ENCODE measurements at regions not wholly inside any gene's neighbourhood (a gene's known extent, or its start where the extent isn't known, plus 50 kb on each side); places are given as distances from the start of the nearest gene placed in this dataset.

DNA sequence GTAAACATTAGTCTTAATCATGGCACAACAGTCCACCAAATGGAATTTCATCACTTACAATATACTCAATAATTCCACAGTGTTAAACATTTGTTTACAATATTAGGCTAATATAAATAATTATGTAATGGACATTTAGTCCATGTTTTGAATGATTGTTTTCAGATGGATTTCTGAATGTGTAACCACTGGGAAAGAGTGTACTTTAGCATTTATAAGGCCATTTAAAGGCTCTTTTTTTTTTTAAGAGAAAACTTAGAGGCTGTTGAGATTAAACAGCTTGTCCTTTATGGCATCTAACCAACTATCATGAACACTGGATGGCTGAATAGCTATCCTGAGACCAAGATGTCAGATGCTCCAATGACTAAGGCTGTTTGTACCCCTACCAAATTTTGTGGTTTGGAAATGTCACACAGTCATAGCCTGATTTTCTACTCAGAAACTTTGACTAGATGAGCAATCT, 248.3 kb upstream of the GLI3 start:
- intact Hi-C loops (cut with DNase I, micrococcal nuclease) = no loop called here
- DNase-seq = no peak
- ATAC-seq = no peak

DNA sequence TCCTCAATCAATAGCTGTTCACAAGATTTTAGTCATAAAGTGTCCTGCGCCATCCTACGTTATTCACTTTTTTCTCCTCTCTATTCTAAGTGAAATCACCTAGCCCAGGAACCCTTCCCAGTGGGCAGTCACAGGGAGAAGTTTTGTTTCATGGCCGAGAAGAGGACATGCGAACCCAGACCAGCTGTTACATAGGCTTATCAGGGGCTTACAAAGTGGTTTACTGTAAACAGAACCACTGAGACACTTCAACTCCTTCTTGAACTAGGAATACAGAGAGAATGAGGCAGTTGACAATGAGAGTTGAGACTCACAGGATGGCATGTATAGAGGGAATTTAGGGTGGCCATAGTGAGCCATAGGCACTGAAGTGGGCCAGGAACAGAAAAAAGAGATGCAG, 246.9 kb upstream of the GLI3 start:
- intact Hi-C loops (cut with DNase I, micrococcal nuclease) = no loop called here
- ATAC-seq = no peak

DNA sequence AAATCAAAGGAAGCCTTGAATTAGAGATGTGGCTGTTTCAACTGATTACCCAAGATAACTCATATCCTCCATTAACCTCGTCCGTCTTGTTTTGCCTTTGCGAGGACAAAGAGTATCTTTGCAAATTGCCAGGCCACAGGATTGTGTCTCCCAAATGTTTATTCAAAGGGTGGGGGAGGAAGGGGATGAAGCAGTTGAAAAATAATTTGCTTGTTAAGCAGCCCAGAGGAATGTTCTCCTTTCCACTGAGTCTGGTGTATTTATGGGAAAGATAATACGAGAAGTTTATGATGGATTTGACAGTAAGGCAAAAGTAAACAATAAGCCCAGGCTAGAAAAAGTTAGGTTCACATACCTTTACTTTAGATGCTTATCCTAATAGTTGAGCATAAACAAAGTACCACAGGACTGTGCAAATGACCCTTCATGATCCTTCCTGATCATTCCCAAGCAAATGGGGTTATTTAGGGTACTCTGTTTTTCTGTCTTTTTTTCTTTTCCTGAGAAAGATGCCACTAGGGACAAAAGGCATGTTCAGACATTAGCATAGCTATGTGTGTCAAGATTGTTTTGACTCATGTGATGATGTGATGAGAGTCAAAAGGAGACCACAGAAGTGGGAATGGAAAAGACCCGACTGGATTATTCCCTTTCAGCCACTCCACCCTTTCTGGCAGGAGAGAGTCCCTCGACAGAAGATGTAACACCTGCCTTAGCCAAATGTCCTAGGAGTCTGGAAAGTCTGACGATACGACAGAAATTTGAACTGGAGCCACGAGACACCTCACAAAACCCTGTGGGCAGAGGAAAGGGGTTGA, 243.0 kb upstream of the GLI3 start:
- ATAC-seq = no peak
- DNase-seq = no peak
- intact Hi-C loops (cut with DNase I, micrococcal nuclease) = no loop called here

More for the DNA sequence above, 246.9 kb upstream of the GLI3 start:
- DNase-seq = no peak

DNA sequence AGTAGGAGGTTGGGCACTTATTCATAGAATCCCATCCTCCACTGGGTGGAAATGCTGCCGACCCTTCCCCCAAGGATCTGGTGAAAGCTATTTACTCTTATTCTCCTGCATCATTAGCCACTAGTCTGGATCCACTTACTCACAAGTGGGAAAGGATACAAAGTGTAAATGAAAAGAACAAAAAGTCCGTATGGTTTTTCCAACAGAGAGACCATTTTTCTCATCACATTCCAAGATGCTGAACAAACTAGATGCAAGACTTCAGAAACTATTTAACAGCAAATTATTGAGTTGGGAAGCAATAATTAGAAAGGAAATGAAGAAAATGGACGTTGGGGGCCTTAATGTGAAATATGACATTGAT, 242.4 kb upstream of the GLI3 start:
- ATAC-seq = no peak
- no peak for DNase-seq
- intact Hi-C loops (cut with DNase I, micrococcal nuclease) = no loop called here

DNA sequence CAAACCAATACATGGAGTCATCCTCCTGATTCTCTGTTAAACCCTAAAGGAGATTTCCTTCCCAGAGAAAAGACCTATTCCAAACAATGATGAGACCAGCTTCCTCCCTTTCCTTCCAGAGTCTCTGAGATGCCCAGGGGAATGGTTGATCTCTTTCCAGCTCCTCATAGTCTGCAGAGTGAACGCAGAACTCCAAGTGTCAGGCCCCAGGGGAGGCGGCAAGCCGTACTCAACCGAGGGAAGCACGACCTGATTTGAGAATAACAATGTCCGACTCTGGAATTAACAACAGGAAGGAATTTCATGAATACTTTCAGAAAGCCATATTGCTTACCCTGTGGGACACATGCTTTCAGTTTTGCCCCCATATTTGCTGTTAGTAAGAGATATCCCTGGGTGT, 241.7 kb upstream of the GLI3 start:
- intact Hi-C loops (cut with DNase I, micrococcal nuclease) = no loop called here
- ATAC-seq (no peak), DNase-seq (no peak)

DNA sequence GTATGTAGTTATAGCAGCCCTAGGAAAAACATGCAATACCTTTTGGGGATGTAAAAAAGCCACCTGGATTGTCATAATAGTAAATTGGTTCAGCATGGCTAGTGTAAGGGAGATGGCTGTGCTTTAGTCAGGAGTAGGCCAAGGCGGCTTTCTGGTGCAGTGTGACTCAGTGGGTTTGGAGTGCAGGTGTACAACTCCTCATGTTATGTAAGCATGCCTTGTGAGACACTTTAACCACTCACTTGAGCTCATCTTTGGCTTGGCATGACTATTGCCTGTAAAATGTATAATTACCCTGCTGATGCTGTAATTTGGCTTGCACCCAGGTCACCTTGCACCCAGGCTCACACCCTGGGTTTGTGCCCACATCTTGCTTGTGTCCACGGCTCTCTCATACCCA, 239.2 kb upstream of the GLI3 start:
- DNase-seq (no peak), ATAC-seq (no peak)
- intact Hi-C loops (cut with DNase I, micrococcal nuclease) = no loop called here

DNA sequence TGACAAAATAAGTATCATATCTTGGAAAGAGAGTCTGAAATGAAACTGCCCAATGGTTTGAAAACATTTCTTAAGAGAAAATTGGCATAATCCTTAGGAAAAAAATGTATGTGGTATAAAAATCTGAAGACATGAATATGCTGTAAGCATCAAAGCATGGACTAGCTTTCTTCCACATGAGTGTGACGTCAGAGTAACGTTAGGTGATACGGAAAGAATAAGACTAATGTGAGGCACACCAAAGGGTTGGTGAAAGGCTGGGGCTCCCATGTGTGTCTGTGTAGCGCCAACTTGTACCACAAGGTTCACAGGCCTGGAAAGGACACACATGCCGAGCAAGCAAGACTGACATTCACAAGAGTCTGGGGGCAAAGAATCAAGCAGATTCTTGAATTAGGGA, 238.1 kb upstream of the GLI3 start:
- intact Hi-C loops (cut with DNase I, micrococcal nuclease) = no loop called here
- DNase-seq (no peak), ATAC-seq (no peak)

DNA sequence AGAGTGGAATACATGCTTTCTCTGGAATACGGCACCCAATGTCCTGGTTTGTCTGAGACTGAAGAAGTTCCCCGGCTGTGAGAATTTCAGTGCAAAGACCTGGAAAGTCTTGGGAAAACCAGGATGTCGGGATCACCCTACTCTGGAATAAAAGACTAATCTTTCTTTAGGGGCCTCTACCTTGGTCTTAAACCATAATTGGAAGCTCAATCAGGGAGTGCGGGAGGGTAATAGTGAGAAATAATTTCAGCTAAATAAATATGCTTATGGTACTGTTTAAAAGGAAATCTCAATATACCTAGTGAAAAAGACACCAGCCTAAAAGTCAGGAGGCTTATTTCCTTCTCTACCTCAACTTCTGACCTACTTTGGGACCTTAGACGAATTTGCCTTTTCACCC, 236.1 kb upstream of the GLI3 start:
- DNase-seq (no peak), ATAC-seq (no peak)
- intact Hi-C loops (cut with DNase I, micrococcal nuclease) = no loop called here

DNA sequence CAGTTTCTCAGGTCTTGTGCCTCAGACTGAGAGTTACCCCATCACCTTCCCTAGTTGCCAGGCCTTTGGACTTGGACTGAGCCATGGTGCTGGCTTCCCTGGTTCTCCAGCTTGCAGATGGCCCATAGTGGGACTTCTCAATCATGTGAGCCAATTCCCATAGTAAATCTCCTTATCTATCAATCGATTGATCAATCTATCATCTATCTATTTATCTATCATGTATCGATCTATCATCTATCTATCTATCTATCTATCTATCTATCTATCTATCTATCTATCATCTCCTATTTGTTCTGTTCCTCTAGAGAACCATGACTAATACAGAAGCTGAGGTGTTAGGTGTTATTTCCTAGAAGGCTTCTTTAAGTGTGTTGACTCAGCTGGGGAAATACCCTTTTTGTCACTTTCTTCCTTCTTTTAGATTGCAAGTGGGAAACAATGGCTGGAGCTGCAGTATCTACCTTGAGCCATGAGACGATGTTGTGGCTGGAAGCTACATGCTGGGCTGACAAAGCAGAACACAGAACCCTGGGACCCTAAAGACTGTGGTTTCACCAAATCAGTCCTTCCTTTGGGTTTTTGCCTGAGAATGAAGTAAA, 234.7 kb upstream of the GLI3 start:
- ATAC-seq (no peak), DNase-seq (no peak)

DNA sequence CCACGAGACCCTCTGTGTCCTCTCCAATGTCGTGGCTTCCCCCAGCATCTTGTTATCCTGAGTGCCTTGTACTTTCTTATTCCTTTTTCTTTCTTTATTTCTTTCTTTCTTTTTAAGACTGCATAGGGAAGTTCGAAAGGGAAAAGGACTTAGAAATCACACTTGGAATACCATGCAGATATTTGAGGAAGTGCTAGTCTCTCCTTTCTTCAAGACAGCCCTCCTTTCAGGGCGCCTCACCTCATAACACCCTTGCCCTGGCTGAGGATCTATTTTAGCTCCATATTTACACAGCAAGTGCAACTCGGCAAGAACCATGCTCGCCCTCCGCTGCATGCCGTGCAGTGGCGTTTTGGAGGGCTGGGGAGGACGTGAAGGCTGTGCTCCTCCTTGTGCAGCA, 232.3 kb upstream of the GLI3 start:
- ATAC-seq (no peak), DNase-seq (no peak)
- intact Hi-C loops (cut with DNase I, micrococcal nuclease) = no loop called here

More for the DNA sequence above, 234.7 kb upstream of the GLI3 start:
- intact Hi-C loops (cut with DNase I, micrococcal nuclease) = no loop called here

DNA sequence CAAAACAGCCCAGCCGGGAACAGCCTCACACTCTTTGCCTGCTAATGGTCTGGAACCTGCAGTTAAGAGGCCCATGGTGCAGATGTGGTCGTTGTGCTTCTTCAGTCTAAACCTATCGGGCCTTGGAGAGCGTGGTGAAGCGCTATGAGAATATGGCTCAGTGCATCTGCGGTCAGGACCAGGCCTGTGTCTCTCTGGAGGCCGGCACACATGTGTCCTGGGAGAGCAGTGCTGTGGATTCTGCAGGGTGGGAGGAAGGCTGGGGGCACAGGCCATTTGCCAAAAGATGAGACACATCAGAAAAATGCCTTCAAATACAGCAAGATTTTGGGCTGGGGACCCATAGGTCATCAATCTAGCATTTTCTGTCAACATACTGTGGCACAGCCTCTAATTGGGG, 231.5 kb upstream of the GLI3 start:
- no peak for DNase-seq
- no peak for ATAC-seq
- intact Hi-C loops (cut with DNase I, micrococcal nuclease) = no loop called here

DNA sequence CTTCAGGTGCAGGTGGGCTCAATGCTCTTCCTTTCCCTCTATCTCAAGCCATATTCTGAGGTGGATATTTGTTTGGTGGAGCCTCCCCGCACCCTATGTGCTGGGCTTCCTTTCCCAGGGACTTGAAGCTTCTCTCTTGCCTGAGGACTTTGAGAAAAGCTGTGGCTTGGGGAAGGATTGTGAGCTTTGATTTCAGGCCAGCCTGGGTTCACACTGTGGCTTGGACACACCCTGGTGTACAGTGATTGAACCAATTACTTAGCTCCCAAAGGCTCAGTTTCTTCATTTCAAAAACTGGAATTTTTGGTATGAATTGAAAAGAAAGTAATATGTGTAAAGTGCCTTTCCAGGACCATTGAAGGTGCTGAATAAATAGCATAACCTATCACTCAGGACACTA, 224.5 kb upstream of the GLI3 start:
- DNase-seq = no peak
- intact Hi-C loops (cut with DNase I, micrococcal nuclease) = no loop called here
- ATAC-seq = no peak

DNA sequence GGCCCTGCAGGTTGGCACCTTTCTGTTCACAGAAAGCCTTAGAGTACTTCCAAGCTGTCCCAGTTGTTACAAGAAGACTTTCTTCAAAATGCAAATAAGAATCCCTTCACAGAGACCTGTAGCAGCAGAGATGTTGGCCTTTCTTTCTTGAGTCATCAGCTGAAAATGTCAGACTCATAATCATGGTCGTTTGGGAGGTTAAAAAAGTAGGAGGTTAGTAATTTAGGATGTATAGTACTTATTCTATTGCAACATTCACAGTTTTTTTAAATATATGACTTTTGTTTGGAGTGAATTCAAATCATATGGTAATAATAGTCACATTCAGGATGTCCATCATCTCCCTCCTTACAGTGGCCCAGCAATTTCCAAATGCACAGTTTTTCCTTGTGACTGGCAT, 223.9 kb upstream of the GLI3 start:
- no peak for DNase-seq
- ATAC-seq = no peak
- intact Hi-C loops (cut with DNase I, micrococcal nuclease) = no loop called here

DNA sequence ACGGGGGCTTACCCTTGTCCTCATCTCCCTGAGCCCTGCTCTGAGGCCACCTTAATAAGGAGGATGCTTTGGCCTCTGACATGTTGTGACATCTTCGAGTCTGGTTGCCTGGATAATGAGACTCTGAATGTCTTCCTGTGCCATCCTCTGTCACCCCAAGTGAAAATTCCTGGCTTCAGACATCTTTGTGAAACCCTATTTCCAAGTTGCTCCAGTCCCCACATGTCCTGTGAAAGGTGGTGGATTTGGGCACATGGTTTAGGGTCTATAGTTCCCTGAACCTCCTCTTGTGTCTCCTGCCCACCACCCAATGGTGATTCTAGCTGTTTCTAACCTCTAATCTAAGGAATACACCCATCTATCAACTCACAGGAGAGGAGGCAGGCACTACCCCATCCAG, 223.1 kb upstream of the GLI3 start:
- DNase-seq (no peak), ATAC-seq (no peak)

DNA sequence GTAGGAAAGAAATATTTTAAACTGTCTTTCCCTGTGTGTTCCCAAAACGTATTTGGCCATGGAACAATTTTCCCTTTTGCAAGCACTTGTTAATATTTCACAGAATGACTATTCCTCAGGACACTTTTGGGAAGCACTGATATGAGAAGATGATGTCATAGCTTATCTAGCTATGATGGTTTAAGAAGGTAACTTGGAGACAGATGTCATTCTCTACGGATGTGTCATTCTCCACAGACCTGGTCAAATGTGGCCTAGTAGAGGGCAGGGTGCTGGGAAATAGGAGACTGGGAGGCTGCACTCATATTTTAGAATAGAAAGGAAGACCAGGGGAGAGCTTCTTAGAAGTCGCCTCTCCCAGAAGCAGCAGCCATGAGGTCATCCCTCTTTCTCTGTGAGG, 220.7 kb upstream of the GLI3 start:
- intact Hi-C loops (cut with DNase I, micrococcal nuclease) = no loop called here
- DNase-seq = no peak
- no peak for ATAC-seq

More for the DNA sequence above, 223.1 kb upstream of the GLI3 start:
- intact Hi-C loops (cut with DNase I, micrococcal nuclease) = no loop called here

DNA sequence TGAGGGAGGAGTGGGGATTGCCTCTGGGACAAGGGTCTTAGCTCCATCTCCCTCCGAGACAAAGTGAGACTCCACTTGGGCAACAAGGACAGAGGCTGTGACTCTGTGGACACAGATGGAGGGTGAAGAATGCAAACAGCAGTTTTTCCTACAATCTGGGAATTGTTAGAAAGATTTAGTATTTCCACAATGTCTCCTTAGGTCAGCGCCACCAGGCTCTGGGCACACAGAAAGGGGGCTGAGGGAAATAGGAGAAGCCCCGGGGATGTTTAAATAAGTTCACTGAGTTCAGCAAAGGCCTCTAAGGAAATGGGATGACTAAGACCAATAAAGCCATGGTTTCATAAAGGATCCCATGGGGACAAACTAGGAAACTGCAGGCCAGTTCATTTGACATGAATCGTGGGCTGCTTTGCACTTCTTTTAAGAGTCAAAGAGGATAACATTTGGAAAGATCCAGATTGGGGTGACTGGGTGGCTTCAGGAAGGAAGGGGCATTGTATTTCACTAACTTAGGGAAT, 219.8 kb upstream of the GLI3 start:
- DNase-seq (no peak), ATAC-seq (no peak)
- intact Hi-C loops (cut with DNase I, micrococcal nuclease) = no loop called here

DNA sequence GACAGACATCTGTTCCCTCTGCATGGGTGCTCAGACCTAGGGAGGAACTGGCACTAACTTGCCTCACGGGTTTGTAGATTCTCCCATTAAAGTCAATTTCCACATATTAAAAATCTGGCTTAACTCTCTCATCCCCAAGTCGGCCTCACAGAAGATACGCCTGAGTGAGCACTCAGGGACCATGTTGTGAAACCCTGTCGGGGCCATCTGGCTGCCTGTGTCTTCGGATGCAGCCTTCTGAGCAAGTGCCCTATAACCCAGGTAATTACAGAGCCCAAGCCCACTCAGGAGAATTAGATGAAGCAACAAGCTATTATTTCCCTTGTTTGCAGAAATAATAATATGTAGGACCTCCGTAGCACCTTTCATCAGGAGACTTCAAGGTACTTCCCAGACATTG, 219.3 kb upstream of the GLI3 start:
- intact Hi-C loops (cut with DNase I, micrococcal nuclease) = no loop called here
- DNase-seq (no peak), ATAC-seq (no peak)

DNA sequence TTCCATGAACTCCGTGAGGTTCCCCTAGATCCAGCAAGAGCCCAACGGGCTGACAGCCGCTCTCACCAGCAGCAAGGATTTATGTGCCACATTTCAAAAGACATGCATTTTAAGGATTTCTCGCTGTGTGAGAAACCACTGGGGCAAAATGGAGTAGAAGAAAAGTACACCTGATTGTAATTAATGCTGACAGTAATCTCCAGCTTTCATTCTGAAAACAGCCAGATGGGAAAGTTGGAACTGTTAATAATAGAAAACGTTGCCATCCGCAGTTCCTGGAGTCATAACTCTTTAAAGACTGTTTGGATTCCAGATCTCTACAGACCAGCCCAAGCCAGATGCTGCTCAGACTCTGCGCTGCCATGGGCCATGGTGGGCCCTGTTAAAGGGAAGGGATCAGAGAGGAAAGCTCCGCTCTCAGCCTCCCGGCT, 216.9 kb upstream of the GLI3 start:
- intact Hi-C loops (cut with DNase I, micrococcal nuclease) = no loop called here
- DNase-seq = no peak
- no peak for ATAC-seq

DNA sequence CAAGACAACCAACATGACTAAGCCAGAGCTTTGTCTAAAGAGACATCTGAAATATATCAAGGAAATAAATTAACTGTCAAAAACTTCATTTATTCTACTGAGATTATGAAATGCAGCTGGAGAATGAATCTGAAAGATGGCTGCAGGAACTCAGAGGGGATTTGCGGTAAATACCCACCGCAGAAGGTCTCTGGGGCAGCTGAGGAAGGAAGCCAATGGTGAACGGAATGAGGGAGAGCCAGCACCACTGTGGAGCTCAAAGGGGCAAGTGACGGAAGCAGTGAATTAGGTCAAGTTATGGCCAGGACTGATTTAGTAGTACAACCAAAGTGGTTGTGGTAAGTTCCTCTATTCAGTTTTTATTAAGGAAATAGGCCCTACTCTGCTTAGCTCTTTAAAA, 215.3 kb upstream of the GLI3 start:
- no peak for ATAC-seq
- intact Hi-C loops (cut with DNase I, micrococcal nuclease) = no loop called here

DNA sequence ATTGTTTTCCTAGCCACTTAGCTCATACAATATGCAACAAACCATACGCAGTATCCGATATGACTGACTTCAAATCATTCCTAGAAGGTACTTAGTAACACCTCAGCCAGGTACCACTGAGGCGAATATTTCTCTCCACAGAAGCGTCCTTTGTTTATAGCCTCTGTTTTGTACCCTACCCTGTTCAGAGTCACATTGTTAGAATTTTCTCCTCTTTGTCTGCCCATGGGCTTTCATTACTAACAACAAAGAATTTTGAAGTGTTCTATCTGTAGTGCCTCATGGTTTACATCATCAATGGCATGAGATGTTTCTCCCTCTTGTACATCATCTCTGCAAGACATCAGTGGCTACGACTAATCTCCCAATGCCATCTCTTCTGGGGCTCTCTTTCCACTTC, 212.4 kb upstream of the GLI3 start:
- intact Hi-C loops (cut with DNase I, micrococcal nuclease) = no loop called here
- ATAC-seq (no peak), DNase-seq (no peak)

More for the DNA sequence above, 215.3 kb upstream of the GLI3 start:
- no peak for DNase-seq

DNA sequence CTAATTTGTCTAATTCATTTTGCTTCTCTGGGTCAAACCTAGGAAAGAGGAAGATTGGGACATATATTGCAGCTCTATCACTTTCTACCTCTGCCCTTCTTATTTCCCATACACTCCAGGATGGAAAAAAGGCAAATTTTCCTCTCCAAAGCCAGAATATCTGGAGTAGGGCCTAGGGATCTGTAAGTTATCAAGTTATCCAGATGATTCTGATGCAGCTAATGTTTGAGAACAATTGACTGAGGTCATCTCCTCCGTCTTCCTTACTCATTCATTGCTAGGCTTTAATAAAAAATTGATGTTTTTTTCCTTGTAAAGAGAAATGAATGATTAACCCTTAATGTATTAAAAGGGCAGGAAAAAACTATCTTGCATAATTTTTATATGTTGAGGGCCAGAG, 211.9 kb upstream of the GLI3 start:
- ATAC-seq (no peak), DNase-seq (no peak)
- intact Hi-C loops (cut with DNase I, micrococcal nuclease) = no loop called here
